ENCODE measurements at regions not wholly inside any gene's neighbourhood (a gene's known extent, or its start where the extent isn't known, plus 50 kb on each side); places are given as distances from the start of the nearest gene placed in this dataset.

- Histone ChIP-seq H3K9me3 (ENCODE audit: control insufficient read depth in 2 of 2, insufficient read depth in 1 of 2, low read depth in 1 of 2, low read length in 1 of 2) (no peaks in the 10 kb centered on the region), H3K27ac (ENCODE audit: low read depth in 2 of 2, low read length in 1 of 2) (no peak overlapping the region), H3K27me3 (ENCODE audit: control insufficient read depth in 1 of 2, insufficient read depth in 2 of 2, low read length in 2 of 2) (no peaks in the 10 kb centered on the region), H3K36me3 (ENCODE audit: control insufficient read depth in 2 of 2, insufficient read depth in 2 of 2, low read length in 1 of 2) (no peaks in the 10 kb centered on the region), H3K4me1 (ENCODE audit: control insufficient read depth in 2 of 2, insufficient read depth in 2 of 2, low read length in 1 of 2) (no peaks in the 10 kb centered on the region), H3K4me3 (ENCODE audit: low read depth in 1 of 2, low read length in 2 of 2) (no peak overlapping the region)
- WGBS, 2 donors = 81 to 82% methylated on average over 1 of the region's 1 CpG
Observed at GRCh38 chr6:54588176-54588575, 258.4 kb upstream of the FAM83B start.

GRCh38 chr6:54595844-54596243 is 250.7 kb upstream of the FAM83B start:
- Histone ChIP-seq H3K4me1 (ENCODE audit: control insufficient read depth in 2 of 2, insufficient read depth in 2 of 2, low read length in 1 of 2) (no peaks in the 10 kb centered on the region), H3K4me3 (ENCODE audit: low read depth in 1 of 2, low read length in 2 of 2) (no peak overlapping the region), H3K36me3 (ENCODE audit: control insufficient read depth in 2 of 2, insufficient read depth in 2 of 2, low read length in 1 of 2) (no peaks in the 10 kb centered on the region), H3K9me3 (ENCODE audit: control insufficient read depth in 2 of 2, insufficient read depth in 1 of 2, low read depth in 1 of 2, low read length in 1 of 2) (no peaks in the 10 kb centered on the region), H3K27ac (ENCODE audit: low read depth in 2 of 2, low read length in 1 of 2) (no peak overlapping the region), H3K27me3 (ENCODE audit: control insufficient read depth in 1 of 2, insufficient read depth in 2 of 2, low read length in 2 of 2) (no peaks in the 10 kb centered on the region)
- 84 to 88% methylated on average over 3 of the region's 3 CpGs for WGBS, 2 donors

- no peaks in the 10 kb centered on the region for H3K9me3 ChIP-seq (ENCODE audit: control insufficient read depth in 2 of 2, insufficient read depth in 1 of 2, low read depth in 1 of 2, low read length in 1 of 2)
- H3K27me3 ChIP-seq (ENCODE audit: control insufficient read depth in 1 of 2, insufficient read depth in 2 of 2, low read length in 2 of 2) = no peaks in the 10 kb centered on the region
- WGBS, 2 donors = 47 to 52% methylated on average over 5 of the region's 5 CpGs
- H3K36me3 ChIP-seq (ENCODE audit: control insufficient read depth in 2 of 2, insufficient read depth in 2 of 2, low read length in 1 of 2) = no peaks in the 10 kb centered on the region
- no peak overlapping the region for H3K4me3 ChIP-seq (ENCODE audit: low read depth in 1 of 2, low read length in 2 of 2)
- H3K27ac ChIP-seq (ENCODE audit: low read depth in 2 of 2, low read length in 1 of 2) = no peak overlapping the region
- H3K4me1 ChIP-seq (ENCODE audit: control insufficient read depth in 2 of 2, insufficient read depth in 2 of 2, low read length in 1 of 2) = no peaks in the 10 kb centered on the region
Observed at GRCh38 chr6:54598787-54599313, 247.7 kb upstream of the FAM83B start.

- Histone ChIP-seq H3K27ac (ENCODE audit: low read depth in 2 of 2, low read length in 1 of 2) (no peak overlapping the region), H3K36me3 (ENCODE audit: control insufficient read depth in 2 of 2, insufficient read depth in 2 of 2, low read length in 1 of 2) (no peaks in the 10 kb centered on the region), H3K4me3 (ENCODE audit: low read depth in 1 of 2, low read length in 2 of 2) (no peak overlapping the region), H3K4me1 (ENCODE audit: control insufficient read depth in 2 of 2, insufficient read depth in 2 of 2, low read length in 1 of 2) (no peaks in the 10 kb centered on the region), H3K27me3 (ENCODE audit: control insufficient read depth in 1 of 2, insufficient read depth in 2 of 2, low read length in 2 of 2) (no peaks in the 10 kb centered on the region), H3K9me3 (ENCODE audit: control insufficient read depth in 2 of 2, insufficient read depth in 1 of 2, low read depth in 1 of 2, low read length in 1 of 2) (no peaks in the 10 kb centered on the region)
- WGBS, 2 donors = 40 to 42% methylated on average over 3 of the region's 3 CpGs
Observed at GRCh38 chr6:54601600-54602300, 244.8 kb upstream of the FAM83B start.

GRCh38 chr6:54602591-54602990 is 244.0 kb upstream of the FAM83B start:
- Histone ChIP-seq H3K36me3 (ENCODE audit: control insufficient read depth in 2 of 2, insufficient read depth in 2 of 2, low read length in 1 of 2) (no peaks in the 10 kb centered on the region), H3K9me3 (ENCODE audit: control insufficient read depth in 2 of 2, insufficient read depth in 1 of 2, low read depth in 1 of 2, low read length in 1 of 2) (no peaks in the 10 kb centered on the region), H3K4me3 (ENCODE audit: low read depth in 1 of 2, low read length in 2 of 2) (no peak overlapping the region), H3K27ac (ENCODE audit: low read depth in 2 of 2, low read length in 1 of 2) (no peak overlapping the region), H3K27me3 (ENCODE audit: control insufficient read depth in 1 of 2, insufficient read depth in 2 of 2, low read length in 2 of 2) (no peaks in the 10 kb centered on the region), H3K4me1 (ENCODE audit: control insufficient read depth in 2 of 2, insufficient read depth in 2 of 2, low read length in 1 of 2) (no peaks in the 10 kb centered on the region)
- 80 to 82% methylated on average over 3 of the region's 3 CpGs for WGBS, 2 donors

DNA sequence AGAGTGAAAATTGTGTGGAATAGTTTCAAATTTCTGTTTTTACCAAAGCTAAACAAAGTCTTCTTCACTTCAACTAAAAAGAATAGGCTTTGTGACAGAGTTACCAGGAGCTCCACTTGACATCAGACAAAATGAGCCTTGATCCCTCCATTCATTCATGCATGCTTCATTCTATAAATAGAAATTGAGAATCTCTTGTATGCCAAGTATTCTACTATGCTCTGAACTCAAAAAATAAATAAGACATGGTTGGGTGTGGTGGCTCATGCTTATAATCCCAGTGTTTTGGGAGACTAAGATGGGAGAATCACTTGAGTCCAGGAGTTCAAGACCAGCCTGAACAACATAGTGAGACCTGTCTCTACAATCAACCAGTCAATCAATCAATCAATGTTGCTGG is 236.6 kb upstream of the FAM83B start:
- Histone ChIP-seq H3K27me3 (ENCODE audit: control insufficient read depth in 1 of 2, insufficient read depth in 2 of 2, low read length in 2 of 2) (no peaks in the 10 kb centered on the region), H3K27ac (ENCODE audit: low read depth in 2 of 2, low read length in 1 of 2) (no peak overlapping the region), H3K9me3 (ENCODE audit: control insufficient read depth in 2 of 2, insufficient read depth in 1 of 2, low read depth in 1 of 2, low read length in 1 of 2) (no peaks in the 10 kb centered on the region), H3K4me1 (ENCODE audit: control insufficient read depth in 2 of 2, insufficient read depth in 2 of 2, low read length in 1 of 2) (no peaks in the 10 kb centered on the region), H3K36me3 (ENCODE audit: control insufficient read depth in 2 of 2, insufficient read depth in 2 of 2, low read length in 1 of 2) (no peaks in the 10 kb centered on the region), H3K4me3 (ENCODE audit: low read depth in 1 of 2, low read length in 2 of 2) (no peak overlapping the region)

DNA sequence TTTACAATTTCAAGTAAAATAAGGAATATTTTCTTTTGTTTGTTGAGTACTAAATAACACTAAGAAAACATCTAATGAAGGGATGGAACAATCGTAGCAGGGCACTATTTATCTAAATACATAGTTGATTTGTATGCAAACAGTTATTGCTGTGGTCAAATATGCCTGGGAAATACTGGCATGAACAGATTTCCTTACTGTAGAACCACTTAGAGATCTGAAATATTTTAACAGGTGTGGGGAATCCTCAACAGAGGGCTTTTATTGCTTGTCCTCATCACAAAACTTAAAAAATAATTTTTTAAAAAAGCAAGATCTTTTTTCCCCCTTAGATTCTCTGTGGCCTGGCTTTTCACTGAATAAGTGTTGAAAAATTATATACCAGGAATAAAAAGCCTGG is 233.0 kb upstream of the FAM83B start:
- no peak overlapping the region for H3K27ac ChIP-seq (ENCODE audit: low read depth in 2 of 2, low read length in 1 of 2)
- WGBS, 2 donors = 77 to 84% methylated on average over 1 of the region's 1 CpG
- no peaks in the 10 kb centered on the region for H3K4me1 ChIP-seq (ENCODE audit: control insufficient read depth in 2 of 2, insufficient read depth in 2 of 2, low read length in 1 of 2)
- no peaks in the 10 kb centered on the region for H3K27me3 ChIP-seq (ENCODE audit: control insufficient read depth in 1 of 2, insufficient read depth in 2 of 2, low read length in 2 of 2)
- H3K36me3 ChIP-seq (ENCODE audit: control insufficient read depth in 2 of 2, insufficient read depth in 2 of 2, low read length in 1 of 2) = no peaks in the 10 kb centered on the region
- H3K4me3 ChIP-seq (ENCODE audit: low read depth in 1 of 2, low read length in 2 of 2) = no peak overlapping the region
- no peaks in the 10 kb centered on the region for H3K9me3 ChIP-seq (ENCODE audit: control insufficient read depth in 2 of 2, insufficient read depth in 1 of 2, low read depth in 1 of 2, low read length in 1 of 2)

DNA sequence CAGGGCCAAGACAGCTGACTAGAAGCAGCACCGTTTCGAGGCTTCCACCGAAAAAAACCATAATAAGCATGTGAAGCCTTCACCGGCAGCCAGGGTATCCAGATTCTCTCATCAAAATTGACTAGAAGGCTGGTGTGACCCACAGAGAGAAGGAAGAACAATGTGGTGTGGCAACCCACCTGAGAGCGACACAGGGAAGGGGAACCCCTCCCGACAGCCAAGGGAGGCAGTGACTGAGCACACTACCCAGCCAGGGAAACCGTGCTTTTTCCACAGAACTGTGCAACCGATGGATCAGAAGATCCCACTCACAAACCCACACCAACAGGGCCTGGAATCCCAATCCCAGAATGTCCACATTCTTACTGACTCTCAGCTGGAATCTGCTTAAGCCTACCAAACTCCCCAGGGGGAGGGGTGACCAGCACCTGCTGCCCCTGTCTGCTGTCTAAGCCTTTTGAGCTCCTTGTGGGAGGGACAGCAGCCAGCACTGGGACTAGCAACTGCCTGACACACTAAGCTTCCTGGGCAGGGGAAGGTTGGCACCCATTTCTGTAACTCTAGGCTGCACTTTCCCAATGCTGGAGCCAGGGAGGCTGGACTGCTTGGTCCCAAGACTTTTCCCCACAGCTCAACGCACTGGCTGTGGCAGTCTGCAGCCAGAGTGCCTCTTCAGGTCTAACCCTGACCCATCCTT is 231.9 kb upstream of the FAM83B start:
- H3K27me3 ChIP-seq (ENCODE audit: control insufficient read depth in 1 of 2, insufficient read depth in 2 of 2, low read length in 2 of 2) = no peaks in the 10 kb centered on the region
- H3K27ac ChIP-seq (ENCODE audit: low read depth in 2 of 2, low read length in 1 of 2) = no peak overlapping the region
- no peaks in the 10 kb centered on the region for H3K36me3 ChIP-seq (ENCODE audit: control insufficient read depth in 2 of 2, insufficient read depth in 2 of 2, low read length in 1 of 2)
- no peaks in the 10 kb centered on the region for H3K4me1 ChIP-seq (ENCODE audit: control insufficient read depth in 2 of 2, insufficient read depth in 2 of 2, low read length in 1 of 2)
- no peaks in the 10 kb centered on the region for H3K9me3 ChIP-seq (ENCODE audit: control insufficient read depth in 2 of 2, insufficient read depth in 1 of 2, low read depth in 1 of 2, low read length in 1 of 2)
- no peak overlapping the region for H3K4me3 ChIP-seq (ENCODE audit: low read depth in 1 of 2, low read length in 2 of 2)
- 91 to 94% methylated on average over 9 of the region's 9 CpGs for WGBS, 2 donors

- H3K4me1 ChIP-seq (ENCODE audit: control insufficient read depth in 2 of 2, insufficient read depth in 2 of 2, low read length in 1 of 2) = no peaks in the 10 kb centered on the region
- H3K27me3 ChIP-seq (ENCODE audit: control insufficient read depth in 1 of 2, insufficient read depth in 2 of 2, low read length in 2 of 2) = no peaks in the 10 kb centered on the region
- H3K4me3 ChIP-seq (ENCODE audit: low read depth in 1 of 2, low read length in 2 of 2) = no peak overlapping the region
- WGBS, 2 donors = 7 to 12% methylated on average over 1 of the region's 1 CpG
- no peak overlapping the region for H3K27ac ChIP-seq (ENCODE audit: low read depth in 2 of 2, low read length in 1 of 2)
- no peaks in the 10 kb centered on the region for H3K9me3 ChIP-seq (ENCODE audit: control insufficient read depth in 2 of 2, insufficient read depth in 1 of 2, low read depth in 1 of 2, low read length in 1 of 2)
- H3K36me3 ChIP-seq (ENCODE audit: control insufficient read depth in 2 of 2, insufficient read depth in 2 of 2, low read length in 1 of 2) = no peaks in the 10 kb centered on the region
Observed at GRCh38 chr6:54617730-54618129, 228.8 kb upstream of the FAM83B start.

DNA sequence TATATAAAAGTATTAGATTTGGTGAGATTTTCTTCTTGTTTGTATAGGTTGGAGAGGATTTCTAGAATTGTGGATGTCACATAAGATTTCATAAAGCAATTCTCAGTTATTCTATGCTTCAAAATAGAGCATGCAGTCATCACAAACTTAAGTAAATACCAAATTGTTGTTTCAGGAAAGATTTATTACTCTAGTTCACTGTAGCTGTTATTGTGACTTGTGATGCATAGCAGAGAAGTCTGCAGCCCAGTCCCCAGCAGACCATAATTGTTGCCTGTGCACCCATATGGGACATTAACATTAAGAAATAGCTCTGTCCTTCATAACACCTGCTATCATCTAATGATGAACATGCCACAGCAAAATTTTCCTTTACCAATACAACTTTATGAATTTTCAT is 228.0 kb upstream of the FAM83B start:
- H3K36me3 ChIP-seq (ENCODE audit: control insufficient read depth in 2 of 2, insufficient read depth in 2 of 2, low read length in 1 of 2) = no peaks in the 10 kb centered on the region
- H3K9me3 ChIP-seq (ENCODE audit: control insufficient read depth in 2 of 2, insufficient read depth in 1 of 2, low read depth in 1 of 2, low read length in 1 of 2) = no peaks in the 10 kb centered on the region
- no peaks in the 10 kb centered on the region for H3K4me1 ChIP-seq (ENCODE audit: control insufficient read depth in 2 of 2, insufficient read depth in 2 of 2, low read length in 1 of 2)
- H3K27me3 ChIP-seq (ENCODE audit: control insufficient read depth in 1 of 2, insufficient read depth in 2 of 2, low read length in 2 of 2) = no peaks in the 10 kb centered on the region
- H3K27ac ChIP-seq (ENCODE audit: low read depth in 2 of 2, low read length in 1 of 2) = no peak overlapping the region
- no peak overlapping the region for H3K4me3 ChIP-seq (ENCODE audit: low read depth in 1 of 2, low read length in 2 of 2)
